H1 (cell line): ENCODE measurements at regions not wholly inside any gene's neighbourhood (a gene's known extent, or its start where the extent isn't known, plus 50 kb on each side); places are given as distances from the start of the nearest gene placed in this dataset.

Experiments
- E2F6 ChIP-seq: IDR thresholded peaks from 2 replicates; pipeline ENCODE4 v1.6.1; 2012; ENCODE audit warnings: inconsistent platforms
- KDM1A ChIP-seq: fragments of 200-600, 300-600 bp; sonication (generic); IDR thresholded peaks from 2 replicates; pipeline ENCODE4 v1.7.1; 2016; ENCODE audit warnings: mild to moderate bottlenecking, low read length, borderline replicate concordance
- TAF7 ChIP-seq: optimal IDR thresholded peaks from 2 replicates; pipeline ENCODE3; 2011; ENCODE audit warnings: low read depth, mild to moderate bottlenecking, inconsistent platforms, low read length, moderate library complexity, borderline replicate concordance

DNA sequence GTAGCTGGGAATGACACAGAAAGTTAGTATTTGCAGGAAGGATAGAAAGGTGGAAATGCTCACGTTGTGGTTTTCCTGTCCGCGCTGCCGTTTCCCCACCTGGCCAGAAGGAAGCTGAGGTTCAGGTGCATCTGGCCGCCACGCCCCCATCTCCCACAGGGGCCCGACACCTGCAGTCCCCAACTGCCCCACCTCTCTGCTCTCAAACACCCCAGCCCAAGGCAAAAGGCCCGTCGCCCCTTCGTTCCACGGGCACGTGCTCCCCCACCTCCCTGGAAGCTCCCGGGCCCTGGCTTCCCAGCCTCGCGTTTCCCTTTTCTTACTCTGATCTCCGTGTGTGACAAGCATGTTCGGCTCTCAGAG lies 985.1 kb downstream of the BRD1 start (continued):
- TF ChIP-seq TAF7 = no peak
- TF ChIP-seq E2F6 = no peak
- TF ChIP-seq KDM1A = no peak
